C4-2B (cell line): ENCODE measurements at regions not wholly inside any gene's neighbourhood (a gene's known extent, or its start where the extent isn't known, plus 50 kb on each side); places are given as distances from the start of the nearest gene placed in this dataset.

Experiments used
- H3K27ac ChIP-seq: fragments of 450-650 bp; 2 replicates; pipeline ENCODE4 v1.5.1; 2017
- ZFX ChIP-seq: fragments of 450-650 bp; IDR thresholded peaks from 2 replicates; pipeline ENCODE4 v1.6.1; 2017
- TF ChIP-seq, protein P1 (sequence below): fragments of 450-650 bp; conservative IDR thresholded peaks from 2 replicates; pipeline ENCODE4 v1.5.1; 2017; ENCODE audit warnings: mild to moderate bottlenecking

DNA sequence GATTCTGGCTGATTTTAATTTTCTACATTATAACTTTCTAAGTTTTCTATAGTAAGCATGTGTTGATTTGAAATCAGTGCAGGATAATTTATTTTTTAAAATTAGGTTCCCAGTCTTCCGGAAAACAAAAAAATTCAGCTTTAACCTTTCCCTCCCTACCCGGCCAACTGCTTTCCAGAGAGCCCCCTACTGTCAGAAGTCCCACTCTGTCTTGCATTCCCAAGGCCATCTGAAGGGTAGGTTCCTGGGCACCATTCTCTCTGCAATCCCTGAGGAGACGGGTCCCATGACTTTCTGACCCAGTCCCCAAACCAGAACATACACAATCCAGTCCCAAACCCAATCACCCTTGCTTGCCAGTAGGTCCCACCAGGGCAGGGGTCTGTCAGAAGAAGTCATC lies 200.3 kb downstream of the CYLD start:
- no peak overlapping the region for H3K27ac ChIP-seq
- TF ChIP-seq, protein P1, sequence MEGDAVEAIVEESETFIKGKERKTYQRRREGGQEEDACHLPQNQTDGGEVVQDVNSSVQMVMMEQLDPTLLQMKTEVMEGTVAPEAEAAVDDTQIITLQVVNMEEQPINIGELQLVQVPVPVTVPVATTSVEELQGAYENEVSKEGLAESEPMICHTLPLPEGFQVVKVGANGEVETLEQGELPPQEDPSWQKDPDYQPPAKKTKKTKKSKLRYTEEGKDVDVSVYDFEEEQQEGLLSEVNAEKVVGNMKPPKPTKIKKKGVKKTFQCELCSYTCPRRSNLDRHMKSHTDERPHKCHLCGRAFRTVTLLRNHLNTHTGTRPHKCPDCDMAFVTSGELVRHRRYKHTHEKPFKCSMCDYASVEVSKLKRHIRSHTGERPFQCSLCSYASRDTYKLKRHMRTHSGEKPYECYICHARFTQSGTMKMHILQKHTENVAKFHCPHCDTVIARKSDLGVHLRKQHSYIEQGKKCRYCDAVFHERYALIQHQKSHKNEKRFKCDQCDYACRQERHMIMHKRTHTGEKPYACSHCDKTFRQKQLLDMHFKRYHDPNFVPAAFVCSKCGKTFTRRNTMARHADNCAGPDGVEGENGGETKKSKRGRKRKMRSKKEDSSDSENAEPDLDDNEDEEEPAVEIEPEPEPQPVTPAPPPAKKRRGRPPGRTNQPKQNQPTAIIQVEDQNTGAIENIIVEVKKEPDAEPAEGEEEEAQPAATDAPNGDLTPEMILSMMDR = no peak
- TF ChIP-seq ZFX = no peak

DNA sequence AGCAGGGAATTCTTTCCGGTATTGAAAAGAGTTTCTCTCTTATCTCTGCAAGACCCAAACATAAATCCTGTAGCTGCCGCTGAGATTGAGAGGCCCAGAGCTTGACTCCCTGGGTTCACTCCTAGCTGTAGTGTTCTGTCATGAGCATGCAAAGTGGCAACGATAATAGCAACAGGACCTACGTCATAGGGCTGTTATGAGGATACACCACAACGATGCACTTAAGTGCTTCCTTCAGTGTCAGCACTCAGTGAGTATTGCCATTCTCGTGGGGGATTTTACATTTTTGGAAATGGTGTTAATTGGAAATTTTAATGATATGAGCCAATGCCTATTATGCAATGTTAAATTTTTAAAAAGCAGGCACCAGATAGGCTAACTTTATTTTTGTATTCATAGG lies 199.8 kb downstream of the CYLD start:
- TF ChIP-seq ZFX = no peak
- TF ChIP-seq, protein P1 = no peak
- H3K27ac ChIP-seq = no peak overlapping the region

DNA sequence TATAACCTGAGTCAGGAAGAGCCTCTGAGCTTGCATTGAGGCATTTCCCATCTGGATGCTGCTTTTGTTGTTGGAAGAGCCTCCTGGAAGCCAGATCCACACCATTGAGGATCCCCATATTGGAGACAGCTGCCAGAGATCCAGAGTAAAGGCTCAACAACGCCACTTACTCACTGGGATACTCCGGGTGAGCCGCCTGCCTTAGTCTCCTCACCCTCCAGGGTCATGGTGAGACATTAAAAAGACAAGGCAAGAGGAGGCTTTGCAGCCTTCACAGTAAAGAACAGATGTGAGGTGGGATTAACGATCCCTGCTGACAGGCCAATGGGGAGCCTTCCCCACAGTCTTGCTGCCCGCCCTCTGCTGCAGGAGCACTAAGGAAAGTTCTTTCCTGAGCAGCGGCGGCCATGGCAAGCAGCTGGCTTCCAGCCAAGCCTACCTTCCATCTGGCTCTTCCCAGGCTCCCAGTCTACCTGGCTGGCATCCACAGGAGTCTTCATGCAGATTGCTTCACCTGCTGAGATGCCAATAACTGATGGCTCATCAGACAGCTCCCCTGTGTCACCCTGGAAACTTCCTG lies 198.5 kb downstream of the CYLD start:
- no peak for TF ChIP-seq ZFX
- TF ChIP-seq, protein P1 = no peak
- H3K27ac ChIP-seq = no peak overlapping the region

DNA sequence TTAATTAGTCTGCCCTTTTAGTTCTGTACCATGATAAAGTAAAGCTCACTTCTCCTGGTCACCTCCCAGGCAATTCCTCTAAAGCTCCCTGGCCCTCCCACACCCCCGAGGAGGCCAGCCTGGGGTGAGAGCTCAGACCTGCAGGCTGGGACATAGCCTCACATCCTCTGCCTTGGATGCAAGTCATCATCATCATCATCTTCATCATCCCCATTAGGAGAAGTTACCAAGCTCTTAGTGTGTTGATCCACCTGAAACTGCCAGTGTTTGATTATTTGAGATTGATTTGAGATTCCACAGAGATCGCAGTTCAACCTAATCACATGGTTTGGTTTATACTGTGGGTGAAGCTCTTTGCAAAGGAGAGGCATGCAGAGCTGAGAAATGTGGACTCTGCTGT lies 197.5 kb downstream of the CYLD start:
- no peak overlapping the region for H3K27ac ChIP-seq
- no peak for TF ChIP-seq ZFX
- TF ChIP-seq, protein P1 = no peak

DNA sequence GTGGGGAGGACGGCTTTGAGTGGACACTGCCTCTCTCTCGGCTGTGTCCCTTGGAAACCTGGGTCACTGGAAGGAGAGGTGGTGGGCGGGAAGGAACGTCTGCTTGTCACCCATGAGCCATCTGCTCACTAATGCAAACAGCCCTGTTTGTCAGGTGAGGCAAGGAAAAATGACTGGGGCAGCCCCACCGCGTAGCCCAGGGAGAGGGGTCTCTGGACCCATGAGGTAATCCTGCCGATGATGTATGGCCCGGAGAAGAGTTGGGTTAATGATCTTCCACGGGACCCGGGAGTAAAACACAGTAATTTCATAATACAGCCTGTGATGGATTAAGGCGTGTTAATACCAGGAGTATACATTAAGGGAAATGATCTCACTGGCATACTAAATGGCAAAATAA lies 197.0 kb downstream of the CYLD start:
- no peak for TF ChIP-seq ZFX
- TF ChIP-seq, protein P1 = no peak
- H3K27ac ChIP-seq = no peak overlapping the region

DNA sequence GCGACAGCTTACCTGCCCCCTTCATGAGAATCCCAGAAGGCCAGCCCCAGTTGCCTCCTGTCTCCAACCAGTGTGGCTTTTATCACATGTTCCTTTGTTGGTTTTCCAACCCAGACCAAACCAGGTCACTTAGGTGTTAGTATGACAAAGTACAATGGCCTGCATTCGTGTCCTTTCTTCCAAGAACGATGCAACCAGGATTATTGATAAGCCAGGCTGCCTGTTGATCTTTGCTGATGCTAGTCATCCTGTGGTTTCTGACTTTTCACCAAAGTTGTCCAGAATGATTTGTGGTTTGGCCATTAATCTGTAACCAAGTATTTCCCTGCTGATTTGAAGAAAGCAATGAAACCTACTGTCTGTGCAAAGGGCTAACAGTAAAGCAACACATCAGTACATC lies 191.4 kb downstream of the CYLD start:
- TF ChIP-seq, protein P1 = no peak
- no peak for TF ChIP-seq ZFX
- no peak overlapping the region for H3K27ac ChIP-seq

DNA sequence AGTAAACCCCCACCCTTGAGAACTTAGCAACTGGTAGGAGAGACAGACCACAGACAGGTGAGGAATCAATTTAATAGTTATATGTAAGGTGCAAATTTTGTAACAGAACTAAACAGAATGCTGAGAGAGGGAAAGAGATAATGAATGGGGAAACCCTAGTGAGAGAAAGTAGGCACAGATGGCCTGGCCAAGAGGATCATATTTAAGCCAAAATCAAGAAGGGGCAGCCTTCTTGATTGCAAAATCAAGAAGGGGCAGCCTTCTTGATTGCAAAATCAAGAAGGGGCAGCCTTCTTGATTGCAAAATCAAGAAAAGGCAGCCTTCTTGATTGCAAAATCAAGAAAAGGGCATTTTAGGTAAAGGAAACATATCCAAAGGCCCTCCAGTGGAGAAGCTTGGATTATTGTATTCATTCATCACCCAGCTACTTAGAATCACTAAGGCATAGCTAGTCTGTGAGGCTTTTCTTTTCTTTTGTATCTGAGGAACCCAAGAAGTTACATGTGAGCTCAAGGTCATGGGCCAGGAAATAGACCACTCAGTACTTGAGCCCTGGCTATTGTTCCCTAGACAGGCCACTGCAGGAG lies 190.6 kb downstream of the CYLD start:
- H3K27ac ChIP-seq = no peak overlapping the region
- TF ChIP-seq, protein P1 = no peak
- TF ChIP-seq ZFX = no peak
